OCI-LY7 (cell line): ENCODE measurements at regions not wholly inside any gene's neighbourhood (a gene's known extent, or its start where the extent isn't known, plus 50 kb on each side); places are given as distances from the start of the nearest gene placed in this dataset.

Experiments used
- BruUV-seq: library from RNA; stranded (reverse); fragments of 400-500 nt; replicated peaks from 2 replicates; lab custom pipeline; 2021; lab: Mats Ljungman, UMichigan
- CTCF ChIA-PET: fragments of 300-600 bp; sonication (Branson Sonifier 250); formaldehyde crosslinking; loops from one replicate; lab custom pipeline; 2022; ENCODE audit warnings: antibody characterized with exemption; ENCODE audit not compliant: unreplicated experiment; lab: Charles Lee
- POLR2A ChIA-PET: fragments of 300-600 bp; sonication (Branson Sonifier 250); formaldehyde crosslinking; loops from one replicate; lab custom pipeline; 2022; ENCODE audit warnings: antibody characterized with exemption; lab: Charles Lee
- DNase-seq: peaks from one replicate; pipeline ENCODE4 v3.0.0-alpha.2; 2015; ENCODE audit warnings: low spot score
- H2AFZ ChIP-seq: fragments of 200-600 bp; sonication (generic), shearing (Covaris generic); 2 replicates; pipeline ENCODE4 v1.6.1; 2014; ENCODE audit warnings: mild to moderate bottlenecking, antibody characterized with exemption, low read length, moderate library complexity
- H3K27ac ChIP-seq: fragments of 200-600 bp; sonication (generic); 2 replicates; pipeline ENCODE4 v1.5.1; 2014; ENCODE audit warnings: mixed run types, low read depth, mild to moderate bottlenecking, moderate library complexity, low read length, inconsistent platforms; ENCODE audit not compliant: poor library complexity, severe bottlenecking
- H3K36me3 ChIP-seq: fragments of 200-600 bp; sonication (generic); 2 replicates; pipeline ENCODE4 v1.6.1; 2014; ENCODE audit warnings: mild to moderate bottlenecking, antibody characterized with exemption, low read length, moderate library complexity, mixed read lengths; ENCODE audit not compliant: insufficient read depth
- H3K4me1 ChIP-seq: fragments of 200-600 bp; sonication (generic); 2 replicates; pipeline ENCODE4 v1.5.1; 2014; ENCODE audit warnings: mild to moderate bottlenecking, low read length; ENCODE audit not compliant: insufficient read depth, poor library complexity, severe bottlenecking
- H3K4me2 ChIP-seq: fragments of 200-600 bp; sonication (generic); 2 replicates; pipeline ENCODE4 v1.6.1; 2014; ENCODE audit warnings: mild to moderate bottlenecking, low read length
- H3K4me3 ChIP-seq: fragments of 200-600 bp; sonication (generic); 2 replicates; pipeline ENCODE4 v1.5.1; 2014; ENCODE audit warnings: mild to moderate bottlenecking, low read depth, low read length; ENCODE audit not compliant: poor library complexity, severe bottlenecking
- H3K79me2 ChIP-seq: fragments of 200-600 bp; sonication (generic); 2 replicates; pipeline ENCODE4 v1.6.1; 2016; ENCODE audit warnings: low read depth, mild to moderate bottlenecking, low read length, moderate library complexity, mixed read lengths; ENCODE audit not compliant: insufficient read depth
- H3K9me2 ChIP-seq: fragments of 200-600 bp; sonication (generic); 2 replicates; pipeline ENCODE4 v1.6.1; 2016; ENCODE audit warnings: mild to moderate bottlenecking, low read length, mixed read lengths; ENCODE audit not compliant: insufficient read depth
- H3K9me3 ChIP-seq: fragments of 200-600 bp; sonication (generic); 2 replicates; pipeline ENCODE4 v1.6.1; 2014; ENCODE audit warnings: mild to moderate bottlenecking, mixed run types, low read length, mixed read lengths
- H4K20me1 ChIP-seq: fragments of 200-600 bp; sonication (generic); 2 replicates; pipeline ENCODE4 v1.6.1; 2014; ENCODE audit warnings: mild to moderate bottlenecking, antibody characterized with exemption, low read length, moderate library complexity, mixed read lengths; ENCODE audit not compliant: insufficient read depth
- EZH2phosphoT487 ChIP-seq: fragments of 200-600 bp; sonication (generic); IDR thresholded peaks from 2 replicates; pipeline ENCODE4 v1.6.1; 2018; ENCODE audit warnings: low read depth, borderline replicate concordance, mild to moderate bottlenecking, mixed run types, antibody characterized with exemption, low read length, moderate library complexity, mixed read lengths
- intact Hi-C: fragments of 100-400 bp; cut with micrococcal nuclease; formaldehyde crosslinking; loops from one replicate; pipeline ENCODE4 v1.10.0; 2022; ENCODE audit not compliant: unreplicated experiment
- TF ChIP-seq, protein P1 (sequence below): fragments of 200-600 bp; sonication (generic); conservative IDR thresholded peaks from 2 replicates; pipeline ENCODE4 v1.5.1; 2014; ENCODE audit warnings: mild to moderate bottlenecking, antibody characterized with exemption, low read length, moderate library complexity, mixed read lengths

DNA sequence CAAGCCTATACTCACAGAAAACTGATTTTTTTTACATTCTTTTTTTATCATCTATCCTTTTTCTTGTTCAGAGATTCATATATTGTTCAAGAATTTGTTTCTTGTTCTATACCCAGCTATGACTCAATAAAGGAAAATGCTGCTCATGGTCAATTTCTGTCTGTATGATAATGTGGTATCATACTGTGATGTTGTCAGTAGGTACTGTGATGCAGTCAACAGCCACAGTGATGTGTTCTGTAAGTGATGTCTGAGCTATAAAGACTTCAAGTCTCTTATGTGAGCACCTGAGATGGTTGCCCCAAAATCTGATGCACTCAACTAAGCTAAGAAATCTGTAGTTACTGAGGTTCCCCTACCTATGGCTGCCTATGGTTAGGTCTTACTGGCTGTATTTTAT is 294.2 kb upstream of the GRIN3A start:
- TF ChIP-seq EZH2phosphoT487 = no peak
- TF ChIP-seq, protein P1, sequence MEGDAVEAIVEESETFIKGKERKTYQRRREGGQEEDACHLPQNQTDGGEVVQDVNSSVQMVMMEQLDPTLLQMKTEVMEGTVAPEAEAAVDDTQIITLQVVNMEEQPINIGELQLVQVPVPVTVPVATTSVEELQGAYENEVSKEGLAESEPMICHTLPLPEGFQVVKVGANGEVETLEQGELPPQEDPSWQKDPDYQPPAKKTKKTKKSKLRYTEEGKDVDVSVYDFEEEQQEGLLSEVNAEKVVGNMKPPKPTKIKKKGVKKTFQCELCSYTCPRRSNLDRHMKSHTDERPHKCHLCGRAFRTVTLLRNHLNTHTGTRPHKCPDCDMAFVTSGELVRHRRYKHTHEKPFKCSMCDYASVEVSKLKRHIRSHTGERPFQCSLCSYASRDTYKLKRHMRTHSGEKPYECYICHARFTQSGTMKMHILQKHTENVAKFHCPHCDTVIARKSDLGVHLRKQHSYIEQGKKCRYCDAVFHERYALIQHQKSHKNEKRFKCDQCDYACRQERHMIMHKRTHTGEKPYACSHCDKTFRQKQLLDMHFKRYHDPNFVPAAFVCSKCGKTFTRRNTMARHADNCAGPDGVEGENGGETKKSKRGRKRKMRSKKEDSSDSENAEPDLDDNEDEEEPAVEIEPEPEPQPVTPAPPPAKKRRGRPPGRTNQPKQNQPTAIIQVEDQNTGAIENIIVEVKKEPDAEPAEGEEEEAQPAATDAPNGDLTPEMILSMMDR = no peak
- intact Hi-C loops = no loop called here
- POLR2A ChIA-PET = interaction anchor here (0.6 kb wide), 1 partner anchor 61 kb away, joined by 3 read pairs; no protein-coding TSS in a partner anchor

GRCh38 chr9:102000956-102001355 is 262.5 kb upstream of the GRIN3A start:
- BruUV-seq = no TSS peak
- CTCF ChIA-PET = no interaction called here

More for the DNA sequence above, 294.2 kb upstream of the GRIN3A start:
- CTCF ChIA-PET = no interaction called here
- Histone ChIP-seq H3K9me3 (no peaks in the 10 kb centered on the region), H3K4me1 (no peaks in the 10 kb centered on the region), H3K4me3 (no peak overlapping the region), H2AFZ (no peak overlapping the region), H4K20me1 (no peaks in the 10 kb centered on the region), H3K9me2 (no peaks in the 10 kb centered on the region), H3K27ac (no peak overlapping the region), H3K36me3 (no peaks in the 10 kb centered on the region), H3K79me2 (no peaks in the 10 kb centered on the region), H3K4me2 (no peak overlapping the region)
- DNase-seq = no peak
- no TSS peak for BruUV-seq

GRCh38 chr9:101999441-101999840 is 261.0 kb upstream of the GRIN3A start:
- Histone ChIP-seq H3K4me3 (no peak overlapping the region), H3K4me1 (no peaks in the 10 kb centered on the region), H3K9me2 (no peaks in the 10 kb centered on the region), H3K9me3 (no peaks in the 10 kb centered on the region), H3K4me2 (no peak overlapping the region), H3K27ac (no peak overlapping the region), H3K79me2 (no peaks in the 10 kb centered on the region), H2AFZ (no peak overlapping the region), H4K20me1 (no peaks in the 10 kb centered on the region), H3K36me3 (no peaks in the 10 kb centered on the region)
- ChIA-PET POLR2A (interaction anchor here (0.6 kb wide), 1 partner anchor 711 kb away, joined by 3 read pairs; no protein-coding TSS in a partner anchor), CTCF (no interaction called here)
- no peak for DNase-seq
- intact Hi-C loops = no loop called here
- TF ChIP-seq EZH2phosphoT487 = no peak
- TF ChIP-seq, protein P1 = no peak
- no TSS peak for BruUV-seq

More at GRCh38 chr9:102000956-102001355, 262.5 kb upstream of the GRIN3A start:
- no peak for DNase-seq
- Histone ChIP-seq H3K9me3 (no peaks in the 10 kb centered on the region), H3K4me3 (no peak overlapping the region), H3K79me2 (no peaks in the 10 kb centered on the region), H3K4me2 (no peak overlapping the region), H3K4me1 (no peaks in the 10 kb centered on the region), H3K27ac (no peak overlapping the region), H2AFZ (no peak overlapping the region), H3K36me3 (no peaks in the 10 kb centered on the region), H3K9me2 (no peaks in the 10 kb centered on the region), H4K20me1 (no peaks in the 10 kb centered on the region)
- TF ChIP-seq EZH2phosphoT487 = no peak
- TF ChIP-seq, protein P1 = no peak
- intact Hi-C loops = no loop called here
- POLR2A ChIA-PET = no interaction called here
